ENCODE measurements at regions not wholly inside any gene's neighbourhood (a gene's known extent, or its start where the extent isn't known, plus 50 kb on each side); places are given as distances from the start of the nearest gene placed in this dataset.
A peak's percentile ranks its signal among the peaks of the same experiment; 100 is the strongest.

DNA sequence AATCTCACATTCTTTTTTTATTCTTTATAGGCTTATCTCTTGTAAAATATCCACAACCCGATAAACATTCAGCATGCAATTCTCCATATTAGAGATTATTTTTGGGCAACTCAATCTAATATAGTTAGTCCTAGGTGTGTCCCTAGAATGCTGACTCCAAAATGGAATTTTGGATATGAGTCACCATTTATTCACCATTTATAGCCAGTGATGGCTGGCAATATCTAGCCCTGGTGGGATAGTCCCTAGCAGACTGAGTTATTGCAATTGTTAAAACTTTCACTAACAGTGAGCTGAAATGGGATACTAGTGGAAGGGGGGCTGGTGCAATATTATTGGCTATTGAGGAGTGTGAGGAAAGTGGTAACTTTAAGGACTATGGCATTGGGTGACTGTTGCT lies 401.6 kb downstream of the SLC4A3 start:
- TF ChIP-seq CTCF (IDR thresholded peaks at IDR 0.05), result no peak
- DNase-seq (ENCODE audit: low spot score) (no peak), ATAC-seq (ENCODE audit: low FRiP score) (no peak)

GRCh38 chr2:220033546-220033945 lies 406.1 kb downstream of the SLC4A3 start:
- no peak for DNase-seq (ENCODE audit: low spot score)
- TF ChIP-seq CTCF (IDR thresholded peaks at IDR 0.05), result no peak
- no peak for ATAC-seq (ENCODE audit: low FRiP score)

- DNase-seq (ENCODE audit: low spot score) (no peak), ATAC-seq (ENCODE audit: low FRiP score) (peak; percentile 82)
- TF ChIP-seq CTCF (IDR thresholded peaks at IDR 0.05), result no peak
Measured at GRCh38 chr2:220034426-220035130, 407.1 kb downstream of the SLC4A3 start.

DNA sequence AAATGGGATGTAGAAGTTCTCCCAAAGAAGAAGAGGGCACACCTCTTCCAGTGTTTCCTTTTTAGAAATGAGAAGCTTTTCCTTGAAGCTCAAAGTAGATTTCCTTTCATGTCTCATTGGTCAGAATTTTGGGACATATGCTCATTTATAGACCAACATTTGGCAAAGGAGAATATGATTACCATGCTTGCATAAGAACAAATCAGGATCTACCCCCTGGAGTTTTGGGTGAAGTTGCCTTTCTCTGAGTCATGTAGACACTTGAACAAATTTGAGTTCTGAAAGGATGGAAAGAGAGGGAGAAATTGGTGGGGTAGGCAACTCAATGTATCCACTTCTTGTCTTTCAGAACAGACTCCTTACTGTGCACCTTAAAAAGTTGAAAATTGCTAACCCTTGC lies 409.0 kb downstream of the SLC4A3 start:
- DNase-seq (ENCODE audit: low spot score) (no peak), ATAC-seq (ENCODE audit: low FRiP score) (no peak)
- no peak for TF ChIP-seq CTCF (IDR thresholded peaks at IDR 0.05)

DNA sequence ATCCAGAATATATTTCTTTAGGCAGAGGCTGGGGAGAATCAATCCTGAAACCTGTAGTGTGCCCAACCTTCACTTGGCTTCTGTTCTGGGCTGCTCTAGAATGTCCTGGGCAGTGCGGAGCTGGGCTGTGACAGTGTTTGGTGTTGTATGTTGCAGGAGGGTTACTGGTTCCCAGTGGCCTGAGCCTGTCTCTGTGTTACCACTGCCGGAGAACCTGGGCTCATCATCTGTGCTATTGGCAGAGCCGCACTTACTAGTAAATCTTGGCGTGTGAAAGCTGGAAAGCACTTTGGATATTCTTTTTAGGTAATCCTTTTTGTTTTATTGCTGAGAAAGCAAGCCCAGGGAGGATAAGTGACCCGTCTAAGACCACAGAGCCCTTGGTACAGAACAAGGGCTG lies 412.9 kb downstream of the SLC4A3 start:
- TF ChIP-seq CTCF (IDR thresholded peaks at IDR 0.05), result no peak
- DNase-seq (ENCODE audit: low spot score) (no peak), ATAC-seq (ENCODE audit: low FRiP score) (no peak)

DNA sequence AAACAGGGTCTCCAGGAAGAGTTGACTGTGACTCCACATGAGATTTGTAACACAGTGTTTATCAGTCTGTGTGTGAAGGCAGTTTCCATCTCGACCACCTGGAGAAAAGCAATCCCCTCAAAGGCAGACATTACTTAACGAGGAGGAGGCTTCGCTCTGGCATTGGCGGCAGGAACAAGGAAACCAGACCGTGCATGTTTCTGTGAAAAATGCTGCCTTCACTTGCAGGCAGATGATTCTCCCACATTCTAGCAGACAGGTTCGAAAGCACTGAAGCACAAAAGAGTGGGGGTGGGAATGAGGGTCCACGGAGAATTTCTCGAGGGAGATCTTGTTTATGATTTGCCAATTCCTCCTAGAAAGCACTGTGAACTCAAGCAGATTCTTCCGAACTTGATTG lies 414.0 kb downstream of the SLC4A3 start:
- ATAC-seq (ENCODE audit: low FRiP score), result no peak
- no peak for TF ChIP-seq CTCF (IDR thresholded peaks at IDR 0.05)

GRCh38 chr2:220043155-220043989 lies 415.9 kb downstream of the SLC4A3 start:
- no peak for DNase-seq (ENCODE audit: low spot score)
- TF ChIP-seq CTCF (IDR thresholded peaks at IDR 0.05), result no peak
- ATAC-seq (ENCODE audit: low FRiP score), result no peak

More for the DNA sequence above, 414.0 kb downstream of the SLC4A3 start:
- DNase-seq (ENCODE audit: low spot score), result no peak

Data from omental fat pad (tissue), 3 donors.